ENCODE measurements at regions not wholly inside any gene's neighbourhood (a gene's known extent, or its start where the extent isn't known, plus 50 kb on each side); places are given as distances from the start of the nearest gene placed in this dataset.
"Not testable (repeated sequence)": the region's sequence is repeated elsewhere in the genome, so short reads cannot be mapped to it uniquely, and the experiment has no call there.

GRCh38 chr13:58352100-58352499, 720.6 kb downstream of the PCDH17 start:
- not testable (repeated sequence) for DNase-seq (ENCODE audit: low read depth)

- no peak for DNase-seq (ENCODE audit: low read depth)
These were observed 738.4 kb downstream of the PCDH17 start for GRCh38 chr13:58369936-58370335.

GRCh38 chr13:58376349-58376748, 744.8 kb downstream of the PCDH17 start:
- no peak for DNase-seq (ENCODE audit: low read depth)

GRCh38 chr13:58376775-58377174, 745.2 kb downstream of the PCDH17 start:
- no peak for DNase-seq (ENCODE audit: low read depth)

- DNase-seq (ENCODE audit: low read depth), result no peak
These were observed 747.7 kb downstream of the PCDH17 start for GRCh38 chr13:58379221-58379620.

GRCh38 chr13:58385336-58385735, 753.8 kb downstream of the PCDH17 start:
- DNase-seq (ENCODE audit: low read depth), result not testable (repeated sequence)

- DNase-seq (ENCODE audit: low read depth), result no peak
These were observed 766.2 kb downstream of the PCDH17 start for GRCh38 chr13:58397596-58398387.

GRCh38 chr13:58399263-58399662, 767.7 kb downstream of the PCDH17 start:
- no peak for DNase-seq (ENCODE audit: low read depth)

- DNase-seq (ENCODE audit: low read depth), result no peak
These were observed 775.0 kb downstream of the PCDH17 start for GRCh38 chr13:58406545-58406944.

GRCh38 chr13:58429917-58430316, 798.4 kb downstream of the PCDH17 start:
- no peak for DNase-seq (ENCODE audit: low read depth)

GRCh38 chr13:58434943-58435342, 803.4 kb downstream of the PCDH17 start:
- no peak for DNase-seq (ENCODE audit: low read depth)

GRCh38 chr13:58437427-58437826, 805.9 kb downstream of the PCDH17 start:
- DNase-seq (ENCODE audit: low read depth), result no peak

- DNase-seq (ENCODE audit: low read depth), result no peak
These were observed 815.4 kb downstream of the PCDH17 start for GRCh38 chr13:58446979-58447378.

GRCh38 chr13:58452123-58452623, 820.6 kb downstream of the PCDH17 start:
- no peak for DNase-seq (ENCODE audit: low read depth)

GRCh38 chr13:58455094-58455493, 823.5 kb downstream of the PCDH17 start:
- DNase-seq (ENCODE audit: low read depth), result no peak

- no peak for DNase-seq (ENCODE audit: low read depth)
These were observed 829.7 kb downstream of the PCDH17 start for GRCh38 chr13:58461217-58461616.

- DNase-seq (ENCODE audit: low read depth), result no peak
These were observed 832.3 kb downstream of the PCDH17 start for GRCh38 chr13:58463841-58464240.

- DNase-seq (ENCODE audit: low read depth), result no peak
These were observed 835.6 kb downstream of the PCDH17 start for GRCh38 chr13:58467176-58467575.

- no peak for DNase-seq (ENCODE audit: low read depth)
These were observed 840.9 kb downstream of the PCDH17 start for GRCh38 chr13:58472483-58472882.

GRCh38 chr13:58474581-58474980, 843.0 kb downstream of the PCDH17 start:
- DNase-seq (ENCODE audit: low read depth), result no peak

GRCh38 chr13:58476206-58476918, 844.8 kb downstream of the PCDH17 start:
- no peak for DNase-seq (ENCODE audit: low read depth)

GRCh38 chr13:58478858-58479257, 847.3 kb downstream of the PCDH17 start:
- no peak for DNase-seq (ENCODE audit: low read depth)

GRCh38 chr13:58480061-58480460, 848.5 kb downstream of the PCDH17 start:
- DNase-seq (ENCODE audit: low read depth), result no peak
